ENCODE measurements at regions not wholly inside any gene's neighbourhood (a gene's known extent, or its start where the extent isn't known, plus 50 kb on each side); places are given as distances from the start of the nearest gene placed in this dataset.

DNA sequence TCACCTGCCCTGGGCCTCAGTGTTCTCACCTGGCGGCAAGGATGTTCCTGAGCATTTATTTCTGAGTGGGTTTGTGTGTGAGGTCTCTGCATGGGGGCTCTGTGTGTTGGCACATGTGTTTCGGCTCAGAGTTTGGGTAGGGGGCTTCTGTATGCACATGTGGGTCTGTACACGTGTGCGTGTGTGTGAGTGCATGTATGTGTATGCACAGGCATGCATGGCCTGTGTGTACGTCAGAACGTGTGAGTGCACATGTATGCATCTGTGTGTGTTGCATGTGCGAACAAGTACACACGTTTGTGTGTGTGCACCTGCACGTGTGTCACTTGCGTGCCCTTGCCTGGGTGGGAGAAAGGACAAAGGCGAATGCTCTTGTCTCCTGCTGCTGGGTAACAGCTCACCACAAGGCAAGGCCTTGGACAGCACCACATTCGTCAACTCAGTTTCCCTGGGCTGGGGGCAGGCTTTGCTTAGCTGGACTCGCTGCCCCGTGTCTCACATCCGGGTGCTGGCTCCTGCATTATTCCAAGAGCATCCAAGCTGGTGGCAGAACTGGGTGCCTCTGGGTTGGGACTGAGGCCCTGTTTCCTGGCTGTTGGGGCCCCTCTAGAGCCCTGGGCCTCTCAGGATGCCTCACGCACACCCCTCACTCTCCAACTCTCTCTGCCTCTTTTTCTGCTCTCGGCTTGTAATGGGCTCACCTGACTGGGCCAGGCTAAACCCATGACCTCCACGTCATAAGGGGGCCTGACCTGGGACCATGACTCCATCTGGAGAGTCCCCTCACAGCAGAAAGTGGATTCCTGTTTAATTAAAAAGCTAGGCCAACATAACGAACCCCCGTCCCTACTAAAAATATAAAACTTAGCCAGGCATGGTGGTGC is 153.6 kb upstream of the C14orf180 start:
- DNase-seq (ENCODE audit: low read depth), result no peak

DNA sequence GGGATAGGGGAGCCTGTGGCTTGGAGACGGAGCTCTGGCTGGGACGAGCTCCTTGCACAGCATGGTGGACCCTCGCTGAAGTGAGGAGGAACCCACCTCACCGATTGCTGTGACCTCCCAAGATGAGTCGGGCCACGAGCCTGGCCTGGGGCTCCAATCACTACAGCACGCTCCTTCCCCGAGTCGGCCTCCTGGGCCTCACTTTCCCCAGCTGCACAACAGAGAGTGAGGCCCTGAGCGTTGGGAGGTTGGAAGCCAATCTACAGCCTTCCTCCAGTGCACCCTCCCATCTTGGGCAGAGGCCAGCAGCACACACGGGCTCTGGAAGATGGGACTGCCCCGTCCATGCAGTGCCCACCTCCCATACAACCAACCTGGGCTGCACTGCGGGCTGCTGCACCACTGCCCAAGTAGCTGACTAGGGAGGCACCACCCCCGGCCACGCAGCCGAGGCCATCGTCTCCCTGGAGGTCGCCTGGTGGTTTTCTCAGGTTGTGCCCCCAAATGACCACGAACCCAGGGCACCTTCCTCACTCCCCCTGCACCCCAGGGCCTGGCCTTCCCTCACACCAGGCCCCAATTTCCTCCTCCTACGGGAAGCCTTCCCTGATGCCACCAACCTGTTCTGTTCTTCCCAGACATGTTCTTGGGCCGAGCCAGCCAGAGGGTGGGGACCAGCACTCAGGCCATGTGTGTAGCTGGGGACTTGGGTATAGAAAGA is 152.3 kb upstream of the C14orf180 start:
- no peak for DNase-seq (ENCODE audit: low read depth)

DNA sequence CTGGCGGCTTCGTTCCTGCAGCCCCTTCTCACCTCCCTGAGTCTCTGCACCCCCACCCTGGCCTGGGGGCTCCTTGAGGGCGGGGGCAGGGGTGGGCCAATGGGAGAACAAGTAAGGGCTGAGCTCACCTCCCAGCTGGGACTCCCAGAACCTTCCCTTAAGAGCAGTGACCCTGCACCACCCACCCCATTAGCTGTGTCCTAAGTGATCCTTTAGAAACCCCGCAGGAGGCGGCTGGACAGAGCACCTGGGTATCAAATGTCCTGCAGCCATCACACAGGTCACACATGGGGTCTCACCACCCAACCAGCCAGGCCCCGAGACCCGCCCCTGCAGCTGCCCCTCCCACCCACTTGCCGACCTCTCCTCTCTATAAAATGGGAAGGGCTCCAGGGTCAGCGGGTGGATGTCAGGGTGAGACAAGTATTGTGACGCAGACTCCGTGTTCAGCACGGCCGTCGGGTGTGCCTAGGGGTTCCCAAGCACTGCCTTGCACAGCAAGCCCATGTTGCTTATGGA is 151.2 kb upstream of the C14orf180 start:
- DNase-seq (ENCODE audit: low read depth), result no peak

DNA sequence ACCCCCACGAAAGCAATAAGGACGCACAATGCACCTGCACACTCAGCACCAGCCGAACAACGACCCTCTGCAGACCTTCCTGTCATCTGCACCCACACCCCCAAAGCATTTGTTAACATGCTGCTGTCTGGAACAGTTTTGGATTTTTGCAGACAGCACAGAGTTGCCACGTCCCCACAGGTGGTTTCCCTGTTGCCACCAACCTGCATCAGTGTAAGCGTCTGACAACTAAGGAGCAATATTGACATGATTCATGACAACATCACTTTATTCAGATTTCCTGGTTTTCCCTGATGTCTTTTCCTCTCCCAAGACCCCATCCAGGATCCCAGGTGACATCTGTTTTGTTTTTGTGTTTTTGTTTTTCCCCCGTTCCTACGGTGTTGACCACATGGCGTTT is 150.7 kb upstream of the C14orf180 start:
- DNase-seq (ENCODE audit: low read depth), result no peak

DNA sequence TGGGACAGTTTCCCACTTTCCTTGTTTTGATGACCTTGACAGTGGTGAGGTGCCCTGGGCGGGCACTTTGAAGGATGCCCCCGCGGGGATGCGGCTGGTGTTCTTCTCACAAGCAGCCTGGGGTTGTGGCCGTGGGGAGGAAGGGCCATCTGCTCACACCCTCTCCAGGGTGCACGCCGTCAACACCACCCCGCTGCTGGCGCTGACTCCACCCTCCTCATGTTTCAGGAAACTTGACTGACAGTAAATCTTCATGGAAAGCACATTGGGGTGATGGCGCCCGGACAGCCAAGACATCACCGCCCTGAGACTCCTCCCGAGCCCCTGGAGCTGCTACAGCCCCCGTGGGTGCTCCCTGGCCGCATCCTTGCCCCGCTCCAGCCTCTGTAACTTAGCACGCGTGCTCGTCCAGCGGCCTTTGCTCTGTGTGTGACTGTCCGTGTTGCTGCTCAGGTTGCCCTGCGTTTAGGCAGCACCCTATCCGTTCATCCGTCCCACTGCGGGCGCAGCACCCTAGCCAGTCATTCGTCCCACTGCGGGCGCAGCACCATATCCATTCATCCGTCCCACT is 150.2 kb upstream of the C14orf180 start:
- no peak for DNase-seq (ENCODE audit: low read depth)

DNA sequence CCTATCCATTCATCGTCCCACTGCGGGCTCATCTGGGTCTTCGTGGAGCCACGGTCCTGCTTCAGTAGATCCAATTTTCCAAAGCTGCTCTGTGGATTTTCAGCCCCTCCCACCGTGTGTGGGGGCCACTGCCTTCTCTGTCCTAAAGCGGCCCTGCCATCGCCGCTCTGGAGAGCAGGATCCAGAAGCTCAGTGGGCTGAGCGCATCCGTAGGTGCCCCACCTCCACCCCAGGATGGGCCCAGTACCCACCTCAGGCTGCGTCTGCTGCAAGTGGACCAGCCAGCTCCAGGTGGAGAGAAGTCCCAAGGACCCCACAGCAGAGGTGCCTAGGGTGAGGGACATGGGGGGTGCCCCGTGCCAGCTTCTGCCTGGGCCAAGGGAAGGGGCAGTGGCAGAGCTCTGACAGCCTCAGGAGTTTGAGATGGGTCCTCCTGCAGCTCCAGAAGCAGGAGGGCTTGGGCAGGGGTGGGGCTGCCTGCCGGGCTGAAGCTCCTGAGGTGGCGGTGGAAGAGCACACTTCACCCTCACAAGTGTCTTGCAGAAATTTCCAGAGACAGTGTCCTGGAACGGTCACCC is 148.1 kb upstream of the C14orf180 start:
- no peak for DNase-seq (ENCODE audit: low read depth)

DNA sequence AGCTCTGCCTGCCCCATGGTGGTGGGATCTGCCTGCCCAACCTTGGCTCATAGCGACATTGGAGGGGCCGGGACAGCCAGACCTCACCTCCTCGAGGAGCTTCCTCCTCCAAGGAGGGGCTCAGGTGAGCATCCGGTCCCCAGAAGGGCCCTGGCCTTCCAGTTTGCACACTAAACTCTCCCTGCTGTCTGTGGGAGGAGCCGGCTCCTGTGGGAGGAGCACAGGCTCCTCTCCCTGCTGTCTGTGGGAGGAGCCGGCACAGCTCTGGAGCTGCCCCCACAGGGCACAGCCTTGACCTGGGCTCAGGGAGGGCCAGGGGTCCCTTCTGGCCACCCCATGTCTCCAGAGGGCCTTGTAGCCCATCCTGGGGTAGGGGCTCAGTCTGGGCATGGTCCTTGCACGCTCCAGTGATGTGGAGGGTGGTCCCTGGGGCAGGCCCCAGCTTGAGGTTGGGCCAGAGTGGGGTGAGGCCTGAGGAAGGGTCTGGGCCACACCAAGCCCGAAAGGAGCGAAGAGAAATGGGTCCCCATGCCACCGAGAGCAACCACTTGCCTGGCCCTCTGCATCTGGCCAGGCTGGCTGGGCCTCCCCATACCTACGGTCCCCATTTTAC is 147.5 kb upstream of the C14orf180 start:
- DNase-seq (ENCODE audit: low read depth), result no peak

DNA sequence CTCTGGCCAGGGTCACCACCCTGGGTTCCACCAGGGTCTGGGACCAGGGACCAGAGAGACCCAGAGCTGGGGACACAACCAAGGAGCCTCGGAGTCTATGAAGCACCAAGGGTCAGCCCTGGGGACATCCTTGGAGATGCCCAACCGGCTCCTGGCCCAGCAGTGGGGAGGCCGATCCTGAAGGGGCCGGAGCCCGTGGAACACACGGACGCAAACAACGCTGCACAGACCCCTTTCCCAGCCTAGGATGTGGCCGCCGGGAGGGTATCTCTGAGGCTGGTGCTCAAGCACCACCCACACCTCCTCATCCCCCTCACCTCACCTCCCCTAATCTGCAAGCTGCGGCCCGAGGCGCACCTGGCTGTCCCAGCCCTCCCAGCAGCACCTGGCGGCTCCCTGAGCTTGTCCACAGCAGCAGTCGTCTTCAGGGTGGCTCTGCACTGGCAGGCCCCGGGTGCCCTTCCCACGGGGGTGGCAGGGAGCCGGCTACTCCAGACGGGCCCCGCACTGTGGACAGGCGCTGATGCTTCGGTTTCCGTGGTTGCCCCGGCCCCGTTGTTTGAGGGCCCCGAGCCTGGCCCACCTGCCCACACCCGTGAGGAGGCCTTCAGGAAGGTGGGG is 146.8 kb upstream of the C14orf180 start:
- no peak for DNase-seq (ENCODE audit: low read depth)

DNA sequence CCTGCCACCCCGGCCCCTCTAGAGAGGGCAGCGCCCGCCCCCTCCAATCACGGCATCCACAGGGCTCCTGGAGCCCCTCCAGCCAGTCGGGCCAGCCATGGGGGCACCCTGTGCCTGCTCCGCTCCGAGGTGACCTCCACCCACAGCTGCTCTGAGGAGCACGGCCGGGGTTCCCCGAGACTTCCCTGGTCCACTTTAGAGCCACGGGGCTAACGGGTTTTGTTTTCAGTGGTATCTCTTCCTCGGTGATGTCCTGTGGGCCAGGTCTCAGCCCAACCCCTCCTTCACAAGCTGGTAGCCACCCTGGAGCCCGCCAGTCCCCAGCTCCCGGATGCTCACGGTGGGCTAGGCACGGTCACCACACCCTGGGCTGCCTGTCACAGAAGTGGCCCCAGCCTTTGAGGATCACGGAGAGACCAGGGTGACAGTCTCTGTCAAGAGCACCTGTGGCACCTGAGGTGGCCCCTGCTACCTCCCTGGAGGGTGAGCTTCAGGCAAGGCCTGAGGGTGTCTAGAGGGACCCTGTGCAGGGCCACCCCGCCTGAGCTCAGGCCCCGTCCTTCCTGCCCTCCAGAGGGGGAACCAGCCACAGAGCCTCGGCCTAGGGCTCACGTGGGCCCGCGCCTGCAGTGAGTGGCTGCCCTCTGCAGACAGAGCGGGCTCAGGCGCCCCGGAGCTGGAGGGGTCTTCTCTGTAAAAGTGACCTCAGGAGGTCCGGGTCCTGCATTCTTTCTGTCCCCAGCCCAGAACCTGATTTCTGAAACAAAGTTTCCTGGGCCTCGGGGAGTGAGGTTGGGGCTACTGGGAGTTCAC is 146.0 kb upstream of the C14orf180 start:
- no peak for DNase-seq (ENCODE audit: low read depth)

DNA sequence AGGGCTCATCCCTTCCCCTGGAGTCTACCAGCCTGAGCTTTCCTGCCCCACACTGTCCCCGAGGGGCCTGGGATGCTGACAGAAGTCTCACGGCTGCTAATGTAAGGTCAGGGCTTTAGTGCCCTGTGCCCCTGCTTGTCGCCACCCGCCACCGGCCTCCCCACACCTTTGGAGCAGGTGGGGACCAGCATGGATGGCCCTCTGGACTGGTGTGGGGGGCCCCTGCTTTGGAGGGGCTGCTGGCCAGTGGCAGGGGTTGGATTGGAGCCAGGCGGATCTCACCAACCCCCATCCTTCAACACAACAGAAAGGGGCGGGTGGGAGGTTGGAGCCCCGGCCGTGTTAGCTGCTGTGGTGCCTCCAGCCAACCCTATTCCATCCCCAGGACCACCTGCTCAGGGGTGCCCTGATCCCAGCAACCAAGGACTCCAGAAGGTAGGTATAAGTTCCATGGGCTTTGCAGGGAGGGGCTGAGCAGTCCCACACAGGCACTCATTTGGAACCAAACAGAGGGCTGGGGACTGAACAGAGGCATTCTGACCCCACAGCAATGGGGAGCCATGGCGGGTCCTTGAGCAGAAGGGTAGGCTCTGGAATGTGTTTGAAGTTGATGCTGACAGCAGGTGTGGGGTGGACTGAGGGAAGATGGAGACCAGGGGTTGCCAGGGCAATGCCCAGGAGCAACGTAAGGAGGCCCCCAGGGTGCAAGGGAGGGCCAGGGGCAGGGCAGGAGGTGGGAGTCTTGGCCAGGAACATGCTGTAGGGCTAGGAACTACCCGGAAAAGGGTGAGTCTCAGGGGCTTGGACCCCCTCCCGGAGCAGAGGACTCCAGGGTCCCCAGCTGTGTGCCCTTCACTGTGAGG is 145.1 kb upstream of the C14orf180 start:
- no peak for DNase-seq (ENCODE audit: low read depth)

DNA sequence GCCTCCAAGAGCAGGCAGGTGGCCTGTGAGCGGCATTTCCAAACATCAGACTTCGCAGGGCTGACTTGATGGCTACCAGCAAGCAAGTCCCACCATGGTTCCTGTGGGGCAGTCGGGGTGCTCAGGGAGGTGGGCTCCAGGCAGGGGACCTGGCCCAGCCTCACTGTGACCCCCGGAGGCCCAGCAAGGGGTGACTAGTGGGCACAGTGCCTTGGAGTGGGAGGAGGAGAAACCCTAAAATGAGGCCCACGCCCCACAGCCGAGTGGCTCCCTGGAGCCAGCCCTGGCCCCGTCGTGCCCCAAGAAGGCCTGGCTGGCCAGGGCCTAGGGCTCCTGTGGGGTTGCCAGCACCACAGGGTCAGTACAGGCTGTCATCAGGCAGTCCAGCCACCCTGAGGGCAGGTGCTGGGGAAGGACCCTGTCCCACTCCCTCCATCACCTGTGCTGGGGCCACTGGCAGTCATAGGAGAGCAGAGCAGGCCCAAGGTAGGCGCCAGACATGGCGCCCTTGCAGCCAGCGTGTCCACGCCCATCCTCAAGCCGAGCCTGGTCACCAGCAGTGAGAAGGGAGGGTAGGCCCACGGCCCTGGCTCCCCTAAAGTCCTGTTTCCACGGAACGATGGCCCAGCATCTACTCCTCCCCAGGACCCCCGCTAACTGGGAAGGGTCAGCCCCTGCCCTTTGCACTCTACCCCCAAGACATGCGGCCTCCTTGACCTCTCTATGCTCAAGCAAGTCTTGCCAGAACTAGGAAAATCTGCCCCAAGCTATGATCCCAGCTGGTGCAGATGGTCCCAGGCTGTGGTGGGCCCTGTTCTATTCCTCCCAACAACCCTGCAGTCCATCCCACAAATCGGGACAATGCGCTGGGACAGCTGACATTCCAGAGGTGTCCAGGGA is 144.2 kb upstream of the C14orf180 start:
- DNase-seq (ENCODE audit: low read depth), result no peak

DNA sequence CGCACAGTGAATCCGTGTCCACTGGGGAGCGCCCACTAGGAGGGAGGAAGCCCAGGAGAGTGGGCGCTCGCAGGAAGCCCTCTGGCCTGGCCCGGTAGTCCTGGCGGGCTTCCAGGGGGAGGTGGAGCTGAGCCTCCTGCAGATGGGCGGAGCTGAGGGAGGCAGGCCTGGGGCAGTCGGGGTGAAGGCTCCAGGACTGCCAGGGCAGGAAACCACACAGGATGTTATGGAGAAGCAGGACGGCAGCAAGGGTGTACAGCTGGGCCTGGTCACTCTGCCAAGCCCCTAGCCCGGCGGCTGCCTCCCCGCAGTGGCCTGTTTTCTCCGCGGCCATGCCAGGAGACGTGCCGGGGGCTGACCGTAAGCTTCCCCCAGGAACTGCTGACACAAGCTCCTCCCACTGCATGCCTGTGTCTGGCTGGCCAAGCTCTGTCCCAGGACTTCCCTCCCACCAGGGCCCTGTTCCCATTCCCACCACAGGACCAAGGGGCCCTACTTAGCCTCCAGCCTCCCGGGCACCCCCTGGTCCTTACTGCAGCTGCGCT is 143.4 kb upstream of the C14orf180 start:
- DNase-seq (ENCODE audit: low read depth), result no peak

DNA sequence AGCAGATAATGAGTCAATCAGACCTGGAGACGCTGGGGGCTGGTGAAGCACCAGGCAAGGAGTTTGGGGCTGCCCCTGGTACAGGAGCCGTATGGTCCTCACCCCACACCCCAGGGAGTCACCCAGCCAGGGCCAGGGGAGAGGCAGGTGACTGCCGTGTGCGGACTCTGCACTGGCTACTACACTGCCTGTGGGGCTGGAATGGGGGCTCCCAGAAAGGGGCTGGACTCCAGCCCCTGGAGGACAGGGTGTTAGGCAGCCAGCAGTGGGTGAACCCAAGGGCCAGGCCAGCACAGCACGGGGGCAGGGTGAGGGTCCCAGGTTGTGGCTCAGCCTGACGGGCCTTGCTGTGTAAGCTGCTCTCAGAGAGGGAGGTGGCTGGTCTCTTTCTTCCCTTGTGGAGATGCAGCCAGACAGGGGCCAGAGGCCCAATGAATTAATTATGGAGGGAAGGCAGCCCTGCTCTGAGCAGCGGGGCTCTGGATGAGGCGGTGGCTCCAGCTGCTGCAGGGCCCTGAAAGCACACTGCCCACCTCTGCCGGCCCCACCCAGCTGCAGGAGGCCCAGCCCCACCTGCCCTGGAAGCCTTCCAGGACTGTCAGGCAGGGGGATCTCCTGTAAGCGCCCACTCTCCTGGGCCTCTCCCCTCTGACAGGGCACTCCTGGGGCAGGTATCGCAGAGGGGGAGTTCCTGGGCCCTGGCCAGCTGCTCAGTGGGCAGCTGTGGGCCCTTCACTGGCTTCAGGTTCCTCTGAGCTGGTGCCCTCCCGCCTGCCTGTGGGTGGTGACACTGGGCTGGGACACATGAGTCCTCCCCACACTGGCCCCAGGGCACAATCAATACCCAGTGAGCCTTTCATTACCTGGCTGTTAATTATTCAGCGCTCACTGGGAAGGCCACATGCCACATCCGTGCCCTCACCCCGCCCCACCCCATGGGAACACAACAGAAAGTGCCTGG is 142.5 kb upstream of the C14orf180 start:
- DNase-seq (ENCODE audit: low read depth), result no peak

DNA sequence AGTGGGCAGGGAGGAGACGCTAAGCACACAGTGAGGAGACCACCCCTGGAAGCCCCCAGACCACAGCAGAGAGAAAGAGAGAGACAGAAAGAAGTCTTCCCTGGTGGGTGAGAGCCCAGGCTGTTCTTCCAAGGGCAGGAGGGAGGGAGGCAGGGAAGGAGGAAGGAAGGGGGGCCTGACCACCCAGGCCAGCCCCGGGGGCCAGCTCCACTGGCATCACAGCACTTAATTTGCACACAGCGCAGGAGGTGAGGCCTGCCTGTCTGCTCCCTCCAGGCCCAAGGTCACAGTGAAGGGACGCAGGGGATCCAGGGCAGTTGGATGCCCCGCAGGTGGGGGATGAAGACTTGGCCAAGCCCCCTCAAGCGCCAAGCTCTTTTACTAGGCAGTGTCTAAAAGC is 141.9 kb upstream of the C14orf180 start:
- DNase-seq (ENCODE audit: low read depth), result no peak

DNA sequence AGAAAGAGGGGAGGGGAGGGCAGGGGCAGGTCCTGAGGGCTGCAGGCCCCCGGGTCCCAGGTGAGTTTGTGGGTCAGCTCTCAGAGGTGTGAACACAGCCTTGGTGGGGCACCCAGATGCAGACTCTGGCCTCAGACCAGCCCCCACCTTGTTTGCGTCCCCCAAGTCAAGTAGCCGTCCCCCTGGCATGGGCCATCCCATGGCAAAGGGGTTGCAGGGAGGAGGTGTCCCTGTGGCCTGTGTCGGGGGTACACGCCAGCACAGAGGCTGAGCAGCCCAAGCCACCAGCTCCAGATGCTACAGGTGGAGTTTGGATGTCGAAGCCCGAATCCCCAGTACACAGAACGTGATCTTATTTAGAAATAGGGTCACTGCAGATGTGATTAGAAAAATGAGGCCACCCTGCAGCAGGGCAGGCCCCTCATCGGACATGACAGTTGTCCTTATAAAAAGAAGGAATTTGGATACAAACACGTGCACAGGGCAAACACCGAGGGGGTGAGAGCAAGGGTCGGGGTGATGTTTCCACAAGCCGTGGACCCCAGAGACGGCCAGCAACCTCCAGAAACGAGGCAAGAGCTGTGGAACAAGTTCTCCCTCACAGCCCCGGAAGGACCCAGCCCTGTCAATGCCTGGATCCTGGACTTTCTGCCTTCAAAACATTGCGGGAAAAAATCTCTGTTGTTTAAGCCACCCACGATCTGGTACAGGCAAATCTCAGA is 141.2 kb upstream of the C14orf180 start:
- DNase-seq (ENCODE audit: low read depth), result no peak

DNA sequence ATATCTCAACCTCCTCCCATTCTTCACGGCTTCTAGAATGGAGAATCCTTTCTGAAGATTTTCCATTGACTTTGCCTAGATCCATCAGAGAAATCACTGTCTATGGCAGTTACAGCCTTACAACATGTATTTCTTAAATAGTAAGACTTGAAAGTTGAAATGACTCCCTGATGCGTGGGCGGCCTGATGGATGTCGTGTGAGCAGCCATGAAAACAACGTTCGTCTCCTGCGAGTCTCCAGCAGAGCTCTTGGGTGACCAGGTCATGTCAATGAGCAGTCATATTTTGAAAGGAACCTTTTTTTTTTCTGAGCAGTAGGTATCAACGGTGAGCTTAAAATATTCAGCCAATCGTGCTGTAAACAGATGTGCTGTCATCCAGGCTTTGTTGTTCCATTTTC is 139.9 kb upstream of the C14orf180 start:
- no peak for DNase-seq (ENCODE audit: low read depth)

All from stimulated activated CD4-positive, alpha-beta T cell treated with anti-CD3 and anti-CD28 coated beads, Interleukin-2, amount 100 ng/mL, for 4 hours (primary cell).